ENCODE measurements at regions not wholly inside any gene's neighbourhood (a gene's known extent, or its start where the extent isn't known, plus 50 kb on each side); places are given as distances from the start of the nearest gene placed in this dataset.
A peak's percentile ranks its signal among the peaks of the same experiment; 100 is the strongest.

DNA sequence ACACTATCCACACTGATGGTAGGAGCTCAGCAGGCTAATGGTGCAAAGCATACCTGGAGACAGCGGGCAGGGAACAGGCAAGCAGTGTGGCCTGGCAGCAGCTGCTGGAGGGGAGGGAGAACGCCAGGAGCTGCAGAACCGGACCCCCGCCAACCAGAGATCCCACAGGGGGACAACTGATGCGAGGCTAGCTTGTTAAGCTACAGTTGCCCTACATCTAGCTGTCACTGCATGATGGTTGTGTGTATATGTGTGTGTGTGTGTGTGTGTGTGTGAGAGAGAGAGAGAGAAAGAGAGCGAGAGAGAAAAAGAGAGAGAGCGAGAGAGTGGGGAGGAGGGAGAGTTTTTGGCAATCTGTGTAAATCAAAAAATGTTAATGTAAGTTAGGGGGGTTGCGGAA is 69.7 kb upstream of the NHSL1 start (continued):
- TF ChIP-seq, protein P1, sequence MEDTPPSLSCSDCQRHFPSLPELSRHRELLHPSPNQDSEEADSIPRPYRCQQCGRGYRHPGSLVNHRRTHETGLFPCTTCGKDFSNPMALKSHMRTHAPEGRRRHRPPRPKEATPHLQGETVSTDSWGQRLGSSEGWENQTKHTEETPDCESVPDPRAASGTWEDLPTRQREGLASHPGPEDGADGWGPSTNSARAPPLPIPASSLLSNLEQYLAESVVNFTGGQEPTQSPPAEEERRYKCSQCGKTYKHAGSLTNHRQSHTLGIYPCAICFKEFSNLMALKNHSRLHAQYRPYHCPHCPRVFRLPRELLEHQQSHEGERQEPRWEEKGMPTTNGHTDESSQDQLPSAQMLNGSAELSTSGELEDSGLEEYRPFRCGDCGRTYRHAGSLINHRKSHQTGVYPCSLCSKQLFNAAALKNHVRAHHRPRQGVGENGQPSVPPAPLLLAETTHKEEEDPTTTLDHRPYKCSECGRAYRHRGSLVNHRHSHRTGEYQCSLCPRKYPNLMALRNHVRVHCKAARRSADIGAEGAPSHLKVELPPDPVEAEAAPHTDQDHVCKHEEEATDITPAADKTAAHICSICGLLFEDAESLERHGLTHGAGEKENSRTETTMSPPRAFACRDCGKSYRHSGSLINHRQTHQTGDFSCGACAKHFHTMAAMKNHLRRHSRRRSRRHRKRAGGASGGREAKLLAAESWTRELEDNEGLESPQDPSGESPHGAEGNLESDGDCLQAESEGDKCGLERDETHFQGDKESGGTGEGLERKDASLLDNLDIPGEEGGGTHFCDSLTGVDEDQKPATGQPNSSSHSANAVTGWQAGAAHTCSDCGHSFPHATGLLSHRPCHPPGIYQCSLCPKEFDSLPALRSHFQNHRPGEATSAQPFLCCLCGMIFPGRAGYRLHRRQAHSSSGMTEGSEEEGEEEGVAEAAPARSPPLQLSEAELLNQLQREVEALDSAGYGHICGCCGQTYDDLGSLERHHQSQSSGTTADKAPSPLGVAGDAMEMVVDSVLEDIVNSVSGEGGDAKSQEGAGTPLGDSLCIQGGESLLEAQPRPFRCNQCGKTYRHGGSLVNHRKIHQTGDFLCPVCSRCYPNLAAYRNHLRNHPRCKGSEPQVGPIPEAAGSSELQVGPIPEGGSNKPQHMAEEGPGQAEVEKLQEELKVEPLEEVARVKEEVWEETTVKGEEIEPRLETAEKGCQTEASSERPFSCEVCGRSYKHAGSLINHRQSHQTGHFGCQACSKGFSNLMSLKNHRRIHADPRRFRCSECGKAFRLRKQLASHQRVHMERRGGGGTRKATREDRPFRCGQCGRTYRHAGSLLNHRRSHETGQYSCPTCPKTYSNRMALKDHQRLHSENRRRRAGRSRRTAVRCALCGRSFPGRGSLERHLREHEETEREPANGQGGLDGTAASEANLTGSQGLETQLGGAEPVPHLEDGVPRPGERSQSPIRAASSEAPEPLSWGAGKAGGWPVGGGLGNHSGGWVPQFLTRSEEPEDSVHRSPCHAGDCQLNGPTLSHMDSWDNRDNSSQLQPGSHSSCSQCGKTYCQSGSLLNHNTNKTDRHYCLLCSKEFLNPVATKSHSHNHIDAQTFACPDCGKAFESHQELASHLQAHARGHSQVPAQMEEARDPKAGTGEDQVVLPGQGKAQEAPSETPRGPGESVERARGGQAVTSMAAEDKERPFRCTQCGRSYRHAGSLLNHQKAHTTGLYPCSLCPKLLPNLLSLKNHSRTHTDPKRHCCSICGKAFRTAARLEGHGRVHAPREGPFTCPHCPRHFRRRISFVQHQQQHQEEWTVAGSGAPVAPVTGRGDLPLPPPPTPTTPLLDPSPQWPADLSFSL (CRISPR knock-in tag; IDR thresholded peaks at IDR 0.05), result peak; percentile 88
- TF ChIP-seq, protein P2, sequence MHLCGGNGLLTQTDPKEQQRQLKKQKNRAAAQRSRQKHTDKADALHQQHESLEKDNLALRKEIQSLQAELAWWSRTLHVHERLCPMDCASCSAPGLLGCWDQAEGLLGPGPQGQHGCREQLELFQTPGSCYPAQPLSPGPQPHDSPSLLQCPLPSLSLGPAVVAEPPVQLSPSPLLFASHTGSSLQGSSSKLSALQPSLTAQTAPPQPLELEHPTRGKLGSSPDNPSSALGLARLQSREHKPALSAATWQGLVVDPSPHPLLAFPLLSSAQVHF (CRISPR knock-in tag; IDR thresholded peaks at IDR 0.05), result no peak
- TF ChIP-seq MIXL1 (CRISPR knock-in tag; IDR thresholded peaks at IDR 0.05) (no peak), JDP2 (CRISPR knock-in tag; IDR thresholded peaks at IDR 0.05; ENCODE audit: borderline replicate concordance) (no peak), CAMTA2 (CRISPR knock-in tag; IDR thresholded peaks at IDR 0.05; ENCODE audit: borderline replicate concordance) (no peak), ZMYM4 (CRISPR knock-in tag; IDR thresholded peaks at IDR 0.05) (0 out of 2 replicates have a peak, but pooled peaks have one; percentile 16), ZNF263 (CRISPR knock-in tag; IDR thresholded peaks at IDR 0.05) (peak; percentile 59; the same call in 1 of the 2 replicates), RFX3 (CRISPR knock-in tag; IDR thresholded peaks at IDR 0.05) (no peak), PAX8 (CRISPR knock-in tag; IDR thresholded peaks at IDR 0.05; ENCODE audit: borderline replicate concordance) (no peak), YY1 (IDR thresholded peaks at IDR 0.05; ENCODE audit: insufficient read depth, insufficient replicate concordance, low read depth, low read length) (no peak), ARID2 (CRISPR knock-in tag; IDR thresholded peaks at IDR 0.05; ENCODE audit: borderline replicate concordance) (peak; percentile 71; the same call in 1 of the 2 replicates)
- TF ChIP-seq, protein P3, sequence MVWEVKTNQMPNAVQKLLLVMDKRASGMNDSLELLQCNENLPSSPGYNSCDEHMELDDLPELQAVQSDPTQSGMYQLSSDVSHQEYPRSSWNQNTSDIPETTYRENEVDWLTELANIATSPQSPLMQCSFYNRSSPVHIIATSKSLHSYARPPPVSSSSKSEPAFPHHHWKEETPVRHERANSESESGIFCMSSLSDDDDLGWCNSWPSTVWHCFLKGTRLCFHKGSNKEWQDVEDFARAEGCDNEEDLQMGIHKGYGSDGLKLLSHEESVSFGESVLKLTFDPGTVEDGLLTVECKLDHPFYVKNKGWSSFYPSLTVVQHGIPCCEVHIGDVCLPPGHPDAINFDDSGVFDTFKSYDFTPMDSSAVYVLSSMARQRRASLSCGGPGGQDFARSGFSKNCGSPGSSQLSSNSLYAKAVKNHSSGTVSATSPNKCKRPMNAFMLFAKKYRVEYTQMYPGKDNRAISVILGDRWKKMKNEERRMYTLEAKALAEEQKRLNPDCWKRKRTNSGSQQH (CRISPR knock-in tag; IDR thresholded peaks at IDR 0.05; ENCODE audit: low read depth), result no peak
- TF ChIP-seq, protein P4, sequence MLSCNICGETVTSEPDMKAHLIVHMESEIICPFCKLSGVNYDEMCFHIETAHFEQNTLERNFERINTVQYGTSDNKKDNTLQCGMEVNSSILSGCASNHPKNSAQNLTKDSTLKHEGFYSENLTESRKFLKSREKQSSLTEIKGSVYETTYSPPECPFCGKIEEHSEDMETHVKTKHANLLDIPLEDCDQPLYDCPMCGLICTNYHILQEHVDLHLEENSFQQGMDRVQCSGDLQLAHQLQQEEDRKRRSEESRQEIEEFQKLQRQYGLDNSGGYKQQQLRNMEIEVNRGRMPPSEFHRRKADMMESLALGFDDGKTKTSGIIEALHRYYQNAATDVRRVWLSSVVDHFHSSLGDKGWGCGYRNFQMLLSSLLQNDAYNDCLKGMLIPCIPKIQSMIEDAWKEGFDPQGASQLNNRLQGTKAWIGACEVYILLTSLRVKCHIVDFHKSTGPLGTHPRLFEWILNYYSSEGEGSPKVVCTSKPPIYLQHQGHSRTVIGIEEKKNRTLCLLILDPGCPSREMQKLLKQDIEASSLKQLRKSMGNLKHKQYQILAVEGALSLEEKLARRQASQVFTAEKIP (CRISPR knock-in tag; IDR thresholded peaks at IDR 0.05; ENCODE audit: borderline replicate concordance), result no peak
- TF ChIP-seq, protein P5, sequence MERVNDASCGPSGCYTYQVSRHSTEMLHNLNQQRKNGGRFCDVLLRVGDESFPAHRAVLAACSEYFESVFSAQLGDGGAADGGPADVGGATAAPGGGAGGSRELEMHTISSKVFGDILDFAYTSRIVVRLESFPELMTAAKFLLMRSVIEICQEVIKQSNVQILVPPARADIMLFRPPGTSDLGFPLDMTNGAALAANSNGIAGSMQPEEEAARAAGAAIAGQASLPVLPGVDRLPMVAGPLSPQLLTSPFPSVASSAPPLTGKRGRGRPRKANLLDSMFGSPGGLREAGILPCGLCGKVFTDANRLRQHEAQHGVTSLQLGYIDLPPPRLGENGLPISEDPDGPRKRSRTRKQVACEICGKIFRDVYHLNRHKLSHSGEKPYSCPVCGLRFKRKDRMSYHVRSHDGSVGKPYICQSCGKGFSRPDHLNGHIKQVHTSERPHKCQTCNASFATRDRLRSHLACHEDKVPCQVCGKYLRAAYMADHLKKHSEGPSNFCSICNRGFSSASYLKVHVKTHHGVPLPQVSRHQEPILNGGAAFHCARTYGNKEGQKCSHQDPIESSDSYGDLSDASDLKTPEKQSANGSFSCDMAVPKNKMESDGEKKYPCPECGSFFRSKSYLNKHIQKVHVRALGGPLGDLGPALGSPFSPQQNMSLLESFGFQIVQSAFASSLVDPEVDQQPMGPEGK (CRISPR knock-in tag; IDR thresholded peaks at IDR 0.05), result 0 out of 2 replicates have a peak, but pooled peaks have one; percentile 24
